D721Med (cell line): ENCODE measurements at regions not wholly inside any gene's neighbourhood (a gene's known extent, or its start where the extent isn't known, plus 50 kb on each side); places are given as distances from the start of the nearest gene placed in this dataset.

ENCODE experiments used
- DNase-seq: peaks from one replicate; pipeline ENCODE4 v3.0.0; 2011; ENCODE audit warnings: low spot score; ENCODE audit not compliant: insufficient read length
- FAIRE-seq: peaks from 2 replicates; lab custom pipeline; 2011; peaks lifted over from hg19 to GRCh38; lab: Jason Lieb, UNC
- CTCF ChIP-seq: IDR thresholded peaks from 2 replicates; pipeline ENCODE4 v1.5.1; 2012; ENCODE audit warnings: mild to moderate bottlenecking, control low read depth; ENCODE audit not compliant: insufficient read depth; ENCODE audit errors: missing control alignments

- FAIRE-seq: no peak
- DNase-seq: no peak
- no peak for TF ChIP-seq CTCF
These were observed 119.8 kb upstream of the TLE3 start for GRCh38 chr15:70217226-70218160.

- FAIRE-seq: no peak
- DNase-seq: no peak
- TF ChIP-seq CTCF: no peak
These were observed 118.2 kb upstream of the TLE3 start for GRCh38 chr15:70215951-70216350.

DNA sequence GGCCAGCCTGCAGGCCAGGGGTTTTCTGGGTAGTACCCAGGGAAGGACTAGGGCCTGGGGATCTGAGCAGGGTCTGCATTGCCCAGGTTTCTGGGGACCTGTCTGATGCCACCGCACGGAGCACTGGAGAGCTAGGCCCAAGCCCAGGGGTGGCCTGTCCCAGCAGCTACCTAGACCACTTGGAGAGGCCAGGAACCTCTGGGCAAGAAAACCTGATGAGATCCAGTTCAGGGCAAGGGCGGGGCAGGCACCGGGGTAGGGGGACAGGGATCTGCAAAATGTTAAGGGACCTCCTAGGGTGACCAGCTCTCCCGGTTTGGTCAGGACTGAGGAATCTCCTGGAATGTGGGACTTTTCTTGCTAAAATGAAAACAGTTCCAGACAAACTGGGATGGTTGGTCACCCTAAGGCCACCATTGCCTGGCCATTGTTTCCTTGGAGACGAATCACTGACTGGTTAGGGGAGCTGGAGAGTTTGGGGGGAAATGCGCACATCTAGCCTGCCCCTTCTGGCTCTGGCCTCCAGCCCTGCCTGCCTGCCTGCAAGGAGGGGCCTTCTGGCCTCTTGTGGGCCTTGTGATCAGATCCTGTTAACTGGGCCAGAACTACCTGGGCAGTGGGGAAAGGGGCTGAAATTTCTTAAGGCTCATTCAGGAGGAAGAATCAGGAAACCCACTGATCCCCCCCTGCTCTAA, 117.4 kb upstream of the TLE3 start:
- DNase-seq (no peak), FAIRE-seq (no peak)
- TF ChIP-seq CTCF: no peak

DNA sequence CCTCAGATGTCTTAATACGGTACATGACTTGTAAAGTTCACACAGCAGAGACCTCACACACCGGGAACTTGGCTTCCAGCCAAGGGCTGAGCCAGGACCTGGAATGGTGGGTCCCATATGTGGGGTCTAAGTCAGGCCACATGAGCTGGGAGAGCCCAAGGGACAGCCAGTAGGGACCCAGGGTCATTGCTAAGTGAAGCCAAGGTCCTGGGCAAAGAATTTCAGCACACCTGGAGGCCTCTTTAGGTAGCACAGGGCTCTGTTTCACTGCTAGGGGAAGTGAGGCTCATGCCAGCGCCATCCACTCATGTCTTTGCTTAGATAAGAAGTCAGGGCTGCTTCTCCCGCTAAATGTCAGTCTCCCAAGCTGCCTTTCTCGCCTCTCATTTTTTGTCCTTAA, 116.6 kb upstream of the TLE3 start:
- FAIRE-seq (no peak), DNase-seq (no peak)
- TF ChIP-seq CTCF: no peak

DNA sequence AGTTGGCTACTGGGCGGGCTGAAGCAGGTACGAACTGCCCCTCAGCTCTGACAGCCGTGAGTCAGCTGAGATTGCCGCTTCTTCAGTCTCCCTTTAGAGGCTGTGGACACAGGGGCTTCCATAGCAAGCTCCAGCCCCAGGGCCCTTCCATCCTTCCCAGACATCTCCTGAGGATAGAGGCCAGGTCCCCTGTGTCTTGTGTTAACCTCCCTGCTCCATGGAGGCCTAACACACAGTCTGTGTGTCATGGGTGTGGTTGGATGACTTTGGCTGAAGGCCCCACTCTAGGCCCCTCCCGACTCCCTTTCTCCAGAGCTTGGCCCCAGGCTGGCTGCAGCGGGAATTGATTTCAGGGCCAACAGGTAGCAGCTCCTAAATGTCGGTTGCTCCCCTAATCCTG, 116.1 kb upstream of the TLE3 start:
- FAIRE-seq: no peak
- no peak for TF ChIP-seq CTCF
- no peak for DNase-seq

- no peak for DNase-seq
- no peak for TF ChIP-seq CTCF
- no peak for FAIRE-seq
These were observed 115.2 kb upstream of the TLE3 start for GRCh38 chr15:70212963-70213315.

DNA sequence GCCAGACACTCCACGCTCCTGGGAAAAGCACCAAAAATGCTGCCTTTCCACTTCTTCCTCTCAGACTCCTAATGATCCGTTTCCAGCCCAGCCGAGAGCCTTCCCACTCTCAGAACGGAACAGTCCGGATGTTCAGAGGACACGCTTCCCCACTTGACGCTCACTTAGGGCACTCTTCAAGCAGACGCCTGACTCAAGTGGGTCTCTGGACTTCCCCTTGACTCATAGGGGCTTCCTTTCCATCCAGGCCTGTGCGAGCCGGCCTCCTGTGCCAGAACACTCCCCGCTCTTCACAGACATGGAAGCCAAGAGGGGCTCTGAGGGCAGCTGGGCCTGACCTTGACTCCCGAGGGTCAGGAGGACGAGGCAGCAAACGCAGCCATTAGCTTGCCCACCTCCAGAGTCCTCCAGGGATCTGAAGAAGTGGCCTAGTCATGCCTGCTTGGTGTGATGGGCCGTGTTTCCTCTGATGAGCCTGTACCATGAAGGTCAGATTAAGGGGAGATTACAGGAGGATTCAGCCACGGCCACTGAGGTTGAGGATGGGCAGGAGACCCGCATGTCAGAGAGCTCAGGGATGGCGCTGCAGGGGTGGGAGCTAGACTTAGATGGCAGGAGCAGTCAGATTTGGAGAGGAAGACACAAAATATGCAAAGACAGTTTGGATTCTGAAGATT, 114.7 kb upstream of the TLE3 start:
- DNase-seq (no peak), FAIRE-seq (no peak)
- no peak for TF ChIP-seq CTCF
